HUES64 (cell line): ENCODE measurements at regions not wholly inside any gene's neighbourhood (a gene's known extent, or its start where the extent isn't known, plus 50 kb on each side); places are given as distances from the start of the nearest gene placed in this dataset.

Experiments
- H3K27ac ChIP-seq: 2 replicates; pipeline ENCODE4 v1.7.0; 2013; ENCODE audit warnings: low read depth, low read length, inconsistent platforms
- H3K27me3 ChIP-seq: 2 replicates; pipeline ENCODE4 v1.6.1; 2013; ENCODE audit warnings: mild to moderate bottlenecking, low read length; ENCODE audit not compliant: insufficient read depth
- H3K36me3 ChIP-seq: 2 replicates; pipeline ENCODE4 v1.6.1; 2013; ENCODE audit warnings: mild to moderate bottlenecking, low read length; ENCODE audit not compliant: insufficient read depth
- H3K4me1 ChIP-seq: 2 replicates; pipeline ENCODE4 v1.6.1; 2013; ENCODE audit warnings: mild to moderate bottlenecking, low read length, moderate library complexity; ENCODE audit not compliant: insufficient read depth
- H3K4me3 ChIP-seq: 2 replicates; pipeline ENCODE4 v1.5.1; 2013; ENCODE audit warnings: mild to moderate bottlenecking, low read length, moderate library complexity
- H3K9ac ChIP-seq: 2 replicates; pipeline ENCODE4 v1.6.1; 2013; ENCODE audit warnings: mild to moderate bottlenecking, low read depth, low read length
- H3K9me3 ChIP-seq: 2 replicates; pipeline ENCODE4 v1.6.1; 2013; ENCODE audit warnings: low read depth, low read length; ENCODE audit not compliant: insufficient read depth
- WGBS: fragments of 150-250, 120-280 bp; methylation state at CpG from one replicate; pipeline ENCODE4 v1.1.7; 2013; ENCODE audit warnings: missing lambda C conversion rate; 5-methylcytosine and 5-hydroxymethylcytosine counted together

GRCh38 chr7:115271332-115272235, 349.7 kb downstream of the MDFIC start:
- 97% methylated on average over 3 of the region's 4 CpGs for WGBS
- H3K4me3 ChIP-seq = no peak overlapping the region
- H3K4me1 ChIP-seq = no peaks in the 10 kb centered on the region
- H3K9ac ChIP-seq = no peak overlapping the region
- no peaks in the 10 kb centered on the region for H3K36me3 ChIP-seq
- H3K27ac ChIP-seq = no peak overlapping the region
- H3K27me3 ChIP-seq = no peaks in the 10 kb centered on the region
- H3K9me3 ChIP-seq = no peaks in the 10 kb centered on the region

- H3K9ac ChIP-seq = no peak overlapping the region
- H3K27ac ChIP-seq = no peak overlapping the region
- no peaks in the 10 kb centered on the region for H3K27me3 ChIP-seq
- H3K4me3 ChIP-seq = no peak overlapping the region
- no peaks in the 10 kb centered on the region for H3K9me3 ChIP-seq
- H3K4me1 ChIP-seq = no peaks in the 10 kb centered on the region
- no peaks in the 10 kb centered on the region for H3K36me3 ChIP-seq
- WGBS = 79% methylated on average over 1 of the region's 1 CpG
Measured at GRCh38 chr7:115269486-115269885, 347.6 kb downstream of the MDFIC start.

- no peak overlapping the region for H3K4me3 ChIP-seq
- H3K9me3 ChIP-seq = no peaks in the 10 kb centered on the region
- no peak overlapping the region for H3K9ac ChIP-seq
- no peaks in the 10 kb centered on the region for H3K36me3 ChIP-seq
- H3K27ac ChIP-seq = no peak overlapping the region
- H3K27me3 ChIP-seq = no peaks in the 10 kb centered on the region
- H3K4me1 ChIP-seq = no peaks in the 10 kb centered on the region
Measured at GRCh38 chr7:115267503-115267902, 345.6 kb downstream of the MDFIC start.

- H3K36me3 ChIP-seq = no peaks in the 10 kb centered on the region
- no peak overlapping the region for H3K27ac ChIP-seq
- H3K9me3 ChIP-seq = no peaks in the 10 kb centered on the region
- no peak overlapping the region for H3K4me3 ChIP-seq
- no peaks in the 10 kb centered on the region for H3K27me3 ChIP-seq
- H3K4me1 ChIP-seq = no peaks in the 10 kb centered on the region
- H3K9ac ChIP-seq = no peak overlapping the region
- WGBS = no CpG with 5 or more reads among the region's 2 CpGs
Measured at GRCh38 chr7:115260381-115260780, 338.5 kb downstream of the MDFIC start.

- Histone ChIP-seq H3K9me3 (no peaks in the 10 kb centered on the region), H3K27me3 (no peaks in the 10 kb centered on the region), H3K9ac (no peak overlapping the region), H3K4me3 (no peak overlapping the region), H3K4me1 (no peaks in the 10 kb centered on the region), H3K36me3 (no peaks in the 10 kb centered on the region), H3K27ac (no peak overlapping the region)
- 93% methylated on average over 3 of the region's 3 CpGs for WGBS
Measured at GRCh38 chr7:115252461-115252860, 330.6 kb downstream of the MDFIC start.

- Histone ChIP-seq H3K27ac (no peak overlapping the region), H3K9ac (no peak overlapping the region), H3K4me3 (no peak overlapping the region), H3K4me1 (no peaks in the 10 kb centered on the region), H3K27me3 (no peaks in the 10 kb centered on the region), H3K36me3 (no peaks in the 10 kb centered on the region), H3K9me3 (no peaks in the 10 kb centered on the region)
- 100% methylated on average over 1 of the region's 1 CpG for WGBS
Measured at GRCh38 chr7:115249080-115249479, 327.2 kb downstream of the MDFIC start.

GRCh38 chr7:115241151-115241550, 319.3 kb downstream of the MDFIC start:
- peaks cover 2% of the 10 kb centered on the region; the same call in 1 of the 2 replicates for H3K9me3 ChIP-seq

GRCh38 chr7:115240242-115240641, 318.3 kb downstream of the MDFIC start:
- Histone ChIP-seq H3K9me3 (peaks cover 4% of the 10 kb centered on the region; the same call in 1 of the 2 replicates), H3K4me3 (no peak overlapping the region), H3K36me3 (no peaks in the 10 kb centered on the region), H3K27me3 (no peaks in the 10 kb centered on the region), H3K4me1 (no peaks in the 10 kb centered on the region), H3K9ac (no peak overlapping the region), H3K27ac (no peak overlapping the region)
- WGBS = 100% methylated on average over 1 of the region's 1 CpG

More at GRCh38 chr7:115241151-115241550, 319.3 kb downstream of the MDFIC start:
- no CpG with 5 or more reads among the region's 1 CpG for WGBS
- H3K36me3 ChIP-seq = no peaks in the 10 kb centered on the region
- no peak overlapping the region for H3K4me3 ChIP-seq
- H3K9ac ChIP-seq = no peak overlapping the region
- H3K4me1 ChIP-seq = no peaks in the 10 kb centered on the region
- no peaks in the 10 kb centered on the region for H3K27me3 ChIP-seq
- H3K27ac ChIP-seq = no peak overlapping the region

GRCh38 chr7:115235075-115235474, 313.2 kb downstream of the MDFIC start:
- Histone ChIP-seq H3K4me1 (peaks cover 14% of the 10 kb centered on the region; the same call in 1 of the 2 replicates), H3K27me3 (peaks cover 34% of the 10 kb centered on the region), H3K36me3 (no peaks in the 10 kb centered on the region), H3K27ac (no peak overlapping the region), H3K4me3 (no peak overlapping the region), H3K9me3 (peaks cover 4% of the 10 kb centered on the region; the same call in 1 of the 2 replicates), H3K9ac (no peak overlapping the region)
- no CpG with 5 or more reads among the region's 2 CpGs for WGBS

- Histone ChIP-seq H3K27ac (no peak overlapping the region), H3K4me3 (no peak overlapping the region), H3K4me1 (peaks cover 19% of the 10 kb centered on the region; the same call in 1 of the 2 replicates), H3K36me3 (no peaks in the 10 kb centered on the region), H3K9me3 (peaks cover 4% of the 10 kb centered on the region; the same call in 1 of the 2 replicates), H3K9ac (no peak overlapping the region), H3K27me3 (peaks cover 47% of the 10 kb centered on the region)
- WGBS = 91% methylated on average over 3 of the region's 3 CpGs
Measured at GRCh38 chr7:115233809-115234208, 311.9 kb downstream of the MDFIC start.

GRCh38 chr7:115232041-115232440, 310.1 kb downstream of the MDFIC start:
- H3K9ac ChIP-seq = no peak overlapping the region

More at GRCh38 chr7:115232041-115232440, 310.1 kb downstream of the MDFIC start:
- Histone ChIP-seq H3K36me3 (no peaks in the 10 kb centered on the region), H3K27ac (no peak overlapping the region), H3K27me3 (peaks cover 65% of the 10 kb centered on the region), H3K4me1 (peaks cover 23% of the 10 kb centered on the region; the same call in 1 of the 2 replicates), H3K4me3 (no peak overlapping the region), H3K9me3 (peaks cover 4% of the 10 kb centered on the region; the same call in 1 of the 2 replicates)
- 76% methylated on average over 2 of the region's 3 CpGs for WGBS
